RPMI8226 (cell line): ENCODE measurements at regions not wholly inside any gene's neighbourhood (a gene's known extent, or its start where the extent isn't known, plus 50 kb on each side); places are given as distances from the start of the nearest gene placed in this dataset.
A peak's percentile ranks its signal among the peaks of the same experiment; 100 is the strongest.

Source experiments
- DNase-seq: peaks from one replicate; pipeline ENCODE4 v3.0.0-alpha.2; 2015

GRCh38 chr9:1791191-1791590 is 224.0 kb upstream of the SMARCA2 start:
- no peak for DNase-seq

GRCh38 chr9:1794547-1795270 is 220.4 kb upstream of the SMARCA2 start:
- no peak for DNase-seq

GRCh38 chr9:1804128-1804865 is 210.8 kb upstream of the SMARCA2 start:
- DNase-seq = no peak

- no peak for DNase-seq
Measured at GRCh38 chr9:1829719-1830118, 185.4 kb upstream of the SMARCA2 start.

GRCh38 chr9:1832960-1833359 is 182.2 kb upstream of the SMARCA2 start:
- DNase-seq = no peak

- DNase-seq = peak; percentile 55
Measured at GRCh38 chr9:1837453-1838084, 177.6 kb upstream of the SMARCA2 start.

GRCh38 chr9:1839909-1840308 is 175.2 kb upstream of the SMARCA2 start:
- DNase-seq = no peak

- no peak for DNase-seq
Measured at GRCh38 chr9:1845425-1845824, 169.7 kb upstream of the SMARCA2 start.

- DNase-seq = no peak
Measured at GRCh38 chr9:1855726-1856125, 159.4 kb upstream of the SMARCA2 start.

GRCh38 chr9:1857808-1858207 is 157.3 kb upstream of the SMARCA2 start:
- no peak for DNase-seq

- peak; percentile 62 for DNase-seq
Measured at GRCh38 chr9:1869843-1870242, 145.3 kb upstream of the SMARCA2 start.

- DNase-seq = no peak
Measured at GRCh38 chr9:1870915-1871314, 144.2 kb upstream of the SMARCA2 start.

GRCh38 chr9:1871626-1872419 is 143.3 kb upstream of the SMARCA2 start:
- DNase-seq = peak; percentile 12

- DNase-seq = peak; percentile 48
Measured at GRCh38 chr9:1875251-1875851, 139.8 kb upstream of the SMARCA2 start.

- peak; percentile 76 for DNase-seq
Measured at GRCh38 chr9:1875921-1876448, 139.2 kb upstream of the SMARCA2 start.

GRCh38 chr9:1876891-1877496 is 138.2 kb upstream of the SMARCA2 start:
- no peak for DNase-seq

GRCh38 chr9:1877951-1878350 is 137.2 kb upstream of the SMARCA2 start:
- no peak for DNase-seq

GRCh38 chr9:1878811-1879210 is 136.3 kb upstream of the SMARCA2 start:
- DNase-seq = no peak

- no peak for DNase-seq
Measured at GRCh38 chr9:1879501-1879900, 135.6 kb upstream of the SMARCA2 start.

- DNase-seq = no peak
Measured at GRCh38 chr9:1880038-1880565, 135.0 kb upstream of the SMARCA2 start.

- DNase-seq = no peak
Measured at GRCh38 chr9:1881708-1882295, 133.3 kb upstream of the SMARCA2 start.
